ENCODE measurements at regions not wholly inside any gene's neighbourhood (a gene's known extent, or its start where the extent isn't known, plus 50 kb on each side); places are given as distances from the start of the nearest gene placed in this dataset.

- TF ChIP-seq CREB1 (IDR thresholded peaks at IDR 0.05), result no peak
- no peak for TF ChIP-seq CREB1 (CRISPR knock-in tag; IDR thresholded peaks at IDR 0.05)
- no peak for TF ChIP-seq RXRB (CRISPR knock-in tag; IDR thresholded peaks at IDR 0.05; ENCODE audit: borderline replicate concordance)
- TF ChIP-seq ZNF761 (CRISPR knock-in tag; conservative IDR thresholded peaks at IDR 0.05), result no peak
- no peak for TF ChIP-seq DPF2 (CRISPR knock-in tag; IDR thresholded peaks at IDR 0.05; ENCODE audit: borderline replicate concordance, low read depth)
- TF ChIP-seq ZNF550 (CRISPR knock-in tag; IDR thresholded peaks at IDR 0.05; ENCODE audit: borderline replicate concordance), result no peak
These were observed 162.2 kb downstream of the ZNF674 start (continued) for GRCh38 chrX:46383006-46383405.

- Histone ChIP-seq H4K20me1 (ENCODE audit: insufficient read depth, low read length) (no peaks in the 10 kb centered on the region), H3K4me3 (replicated peaks in 1 of 3; ENCODE audit: insufficient read depth in 1 of 3, low read depth in 2 of 3, low read length in 3 of 3) (no peak overlapping the region), H3K79me2 (ENCODE audit: insufficient read depth, low read length) (no peaks in the 10 kb centered on the region), H3K4me1 (ENCODE audit: insufficient read depth, low read length) (peaks cover 16% of the 10 kb centered on the region), H3K9ac (ENCODE audit: insufficient read depth, low read depth, low read length) (no peak overlapping the region), H3K4me2 (ENCODE audit: low read depth, low read length) (no peak overlapping the region), H2AFZ (ENCODE audit: low read length) (no peak overlapping the region), H3K9me3 (ENCODE audit: low read length) (no peaks in the 10 kb centered on the region), H3K27me3 (ENCODE audit: control insufficient read depth in 1 of 2, insufficient read depth in 2 of 2, low read length in 2 of 2) (no peaks in the 10 kb centered on the region), H3K27ac (ENCODE audit: extremely low read length, insufficient read depth, low read length) (no peak overlapping the region), H3K36me3 (replicated peaks in 1 of 2; ENCODE audit: control insufficient read depth in 1 of 2, insufficient read depth in 2 of 2, low read length in 2 of 2) (no peaks in the 10 kb centered on the region)
- CTCF ChIA-PET (ENCODE audit: low intra/inter-chr PET ratio, low total read pairs), result no interaction called here
- ATAC-seq (no peak), DNase-seq (ENCODE audit: low spot score) (no peak), FAIRE-seq (no peak)
- in situ Hi-C loops (cut with HindIII; ENCODE audit: extremely low pct_ligation_motif_present, low pct_unique_long_range_greater_than_20kb) (loop anchor here (25.0 kb wide), 1 partner anchor 870 kb away; no protein-coding TSS in a partner anchor), intact Hi-C loops (cut with micrococcal nuclease; ENCODE audit: unreplicated experiment) (no loop called here)
- 80% methylated on average over 2 of the region's 2 CpGs for WGBS (ENCODE audit: low lambda C conversion rate)
- POLR2A ChIA-PET, result no interaction called here
- no TSS peak for BruUV-seq (replicated peaks)
- TF ChIP-seq ASH2L (IDR thresholded peaks at IDR 0.05; ENCODE audit: insufficient read length, low read depth, low read length), result no peak
- TF ChIP-seq ZNF747 (CRISPR knock-in tag; IDR thresholded peaks at IDR 0.05; ENCODE audit: borderline replicate concordance), result no peak
- TF ChIP-seq ZNF282 (IDR thresholded peaks at IDR 0.05; ENCODE audit: partially characterized antibody), result no peak
- TF ChIP-seq, protein P1, sequence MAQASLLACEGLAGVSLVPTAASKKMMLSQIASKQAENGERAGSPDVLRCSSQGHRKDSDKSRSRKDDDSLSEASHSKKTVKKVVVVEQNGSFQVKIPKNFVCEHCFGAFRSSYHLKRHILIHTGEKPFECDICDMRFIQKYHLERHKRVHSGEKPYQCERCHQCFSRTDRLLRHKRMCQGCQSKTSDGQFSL (CRISPR knock-in tag; IDR thresholded peaks at IDR 0.05), result no peak
- TF ChIP-seq, protein P2, sequence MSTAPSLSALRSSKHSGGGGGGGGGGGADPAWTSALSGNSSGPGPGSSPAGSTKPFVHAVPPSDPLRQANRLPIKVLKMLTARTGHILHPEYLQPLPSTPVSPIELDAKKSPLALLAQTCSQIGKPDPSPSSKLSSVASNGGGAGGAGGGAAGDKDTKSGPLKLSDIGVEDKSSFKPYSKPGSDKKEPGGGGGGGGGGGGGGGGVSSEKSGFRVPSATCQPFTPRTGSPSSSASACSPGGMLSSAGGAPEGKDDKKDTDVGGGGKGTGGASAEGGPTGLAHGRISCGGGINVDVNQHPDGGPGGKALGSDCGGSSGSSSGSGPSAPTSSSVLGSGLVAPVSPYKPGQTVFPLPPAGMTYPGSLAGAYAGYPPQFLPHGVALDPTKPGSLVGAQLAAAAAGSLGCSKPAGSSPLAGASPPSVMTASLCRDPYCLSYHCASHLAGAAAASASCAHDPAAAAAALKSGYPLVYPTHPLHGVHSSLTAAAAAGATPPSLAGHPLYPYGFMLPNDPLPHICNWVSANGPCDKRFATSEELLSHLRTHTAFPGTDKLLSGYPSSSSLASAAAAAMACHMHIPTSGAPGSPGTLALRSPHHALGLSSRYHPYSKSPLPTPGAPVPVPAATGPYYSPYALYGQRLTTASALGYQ (CRISPR knock-in tag; IDR thresholded peaks at IDR 0.05), result no peak
- TF ChIP-seq POGZ (CRISPR knock-in tag; IDR thresholded peaks at IDR 0.05), result no peak
- no peak for TF ChIP-seq NCOR1 (IDR thresholded peaks at IDR 0.05; ENCODE audit: borderline replicate concordance, low read length)
- no peak for TF ChIP-seq FOXJ3 (CRISPR knock-in tag; IDR thresholded peaks at IDR 0.05; ENCODE audit: borderline replicate concordance)
- TF ChIP-seq, protein P3, sequence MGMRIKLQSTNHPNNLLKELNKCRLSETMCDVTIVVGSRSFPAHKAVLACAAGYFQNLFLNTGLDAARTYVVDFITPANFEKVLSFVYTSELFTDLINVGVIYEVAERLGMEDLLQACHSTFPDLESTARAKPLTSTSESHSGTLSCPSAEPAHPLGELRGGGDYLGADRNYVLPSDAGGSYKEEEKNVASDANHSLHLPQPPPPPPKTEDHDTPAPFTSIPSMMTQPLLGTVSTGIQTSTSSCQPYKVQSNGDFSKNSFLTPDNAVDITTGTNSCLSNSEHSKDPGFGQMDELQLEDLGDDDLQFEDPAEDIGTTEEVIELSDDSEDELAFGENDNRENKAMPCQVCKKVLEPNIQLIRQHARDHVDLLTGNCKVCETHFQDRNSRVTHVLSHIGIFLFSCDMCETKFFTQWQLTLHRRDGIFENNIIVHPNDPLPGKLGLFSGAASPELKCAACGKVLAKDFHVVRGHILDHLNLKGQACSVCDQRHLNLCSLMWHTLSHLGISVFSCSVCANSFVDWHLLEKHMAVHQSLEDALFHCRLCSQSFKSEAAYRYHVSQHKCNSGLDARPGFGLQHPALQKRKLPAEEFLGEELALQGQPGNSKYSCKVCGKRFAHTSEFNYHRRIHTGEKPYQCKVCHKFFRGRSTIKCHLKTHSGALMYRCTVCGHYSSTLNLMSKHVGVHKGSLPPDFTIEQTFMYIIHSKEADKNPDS (CRISPR knock-in tag; IDR thresholded peaks at IDR 0.05), result no peak
- TF ChIP-seq ZBTB44 (CRISPR knock-in tag; IDR thresholded peaks at IDR 0.05), result no peak
- TF ChIP-seq NFE2L2 (IDR thresholded peaks at IDR 0.05; ENCODE audit: low read length), result no peak
- no peak for TF ChIP-seq ZMYM4 (CRISPR knock-in tag; IDR thresholded peaks at IDR 0.05)
- no peak for TF ChIP-seq DRAP1 (CRISPR knock-in tag; IDR thresholded peaks at IDR 0.05)
- TF ChIP-seq ZNF766 (CRISPR knock-in tag; IDR thresholded peaks at IDR 0.05; ENCODE audit: borderline replicate concordance), result no peak
These were observed 162.6 kb downstream of the ZNF674 start for GRCh38 chrX:46382595-46382994.
